ENCODE measurements at regions not wholly inside any gene's neighbourhood (a gene's known extent, or its start where the extent isn't known, plus 50 kb on each side); places are given as distances from the start of the nearest gene placed in this dataset.

DNA sequence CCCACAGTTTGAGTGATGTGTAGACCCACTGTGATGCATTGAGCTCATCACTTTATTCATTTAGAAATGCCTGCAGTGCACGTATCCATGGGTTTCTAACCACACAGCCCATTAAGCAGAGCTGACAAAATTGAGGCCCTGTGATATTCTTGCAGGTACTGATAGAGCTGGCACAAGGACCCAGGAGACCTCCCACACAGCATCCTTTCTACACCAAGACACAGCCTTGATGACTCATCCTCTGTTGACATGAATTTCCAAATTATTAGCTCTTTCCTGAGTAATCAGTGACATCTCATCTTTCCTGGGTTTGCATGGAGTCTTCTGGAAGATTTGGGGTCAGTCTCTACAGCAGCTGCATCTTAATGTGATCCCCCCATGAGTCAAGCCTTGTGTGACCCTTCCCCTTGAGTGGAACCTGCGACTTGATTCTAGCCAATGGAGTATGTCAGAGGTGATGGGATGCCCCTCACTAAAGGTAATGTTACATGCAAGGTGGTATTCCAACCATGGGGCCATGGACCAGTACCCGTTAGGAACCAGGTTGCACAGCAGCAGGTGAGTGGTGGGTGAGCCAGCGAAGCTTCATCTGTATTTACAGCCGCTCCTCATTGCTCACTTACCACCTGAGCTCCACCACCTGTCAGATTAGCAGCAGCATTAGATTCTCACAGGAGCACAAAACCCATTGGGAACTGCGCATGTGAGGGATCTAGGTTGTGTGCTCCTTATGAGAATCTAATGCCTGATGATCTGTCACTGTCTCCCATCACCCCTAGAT, 181.1 kb upstream of the ARL4C start:
- DNase-seq (ENCODE audit: low read depth in 2 of 2), result no peak

DNA sequence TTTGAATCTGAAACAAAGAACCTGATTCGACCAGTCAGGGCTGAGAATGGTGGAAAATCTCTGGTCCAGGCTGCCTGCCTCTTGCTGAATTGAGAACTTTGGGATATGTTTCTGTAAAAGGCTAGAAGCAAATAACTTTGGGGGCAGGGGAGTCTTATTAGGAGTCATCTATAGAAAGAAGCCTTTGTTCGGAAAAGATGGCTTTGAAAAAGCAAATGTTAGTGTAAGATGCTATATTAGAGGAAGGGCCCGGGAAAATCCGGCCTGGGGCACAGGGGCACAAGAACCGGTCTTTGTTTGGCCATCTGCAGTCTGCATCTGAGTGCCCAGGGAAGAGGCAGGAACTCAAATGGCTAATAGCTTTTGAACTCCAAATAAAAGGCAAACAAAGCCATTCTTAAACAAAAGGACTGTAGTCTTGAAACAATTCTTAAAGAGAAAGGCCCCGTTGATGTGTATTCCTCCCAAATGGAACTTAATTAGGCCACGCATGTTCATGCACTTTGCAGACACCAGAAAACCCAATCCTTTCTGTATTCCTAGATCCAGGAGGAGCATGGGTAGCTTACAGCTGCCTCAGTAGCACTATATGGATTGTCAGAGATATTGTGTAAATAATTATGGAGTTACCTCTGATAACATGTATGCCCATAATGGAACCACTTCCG, 180.0 kb upstream of the ARL4C start:
- DNase-seq (ENCODE audit: low read depth in 2 of 2), result no peak

DNA sequence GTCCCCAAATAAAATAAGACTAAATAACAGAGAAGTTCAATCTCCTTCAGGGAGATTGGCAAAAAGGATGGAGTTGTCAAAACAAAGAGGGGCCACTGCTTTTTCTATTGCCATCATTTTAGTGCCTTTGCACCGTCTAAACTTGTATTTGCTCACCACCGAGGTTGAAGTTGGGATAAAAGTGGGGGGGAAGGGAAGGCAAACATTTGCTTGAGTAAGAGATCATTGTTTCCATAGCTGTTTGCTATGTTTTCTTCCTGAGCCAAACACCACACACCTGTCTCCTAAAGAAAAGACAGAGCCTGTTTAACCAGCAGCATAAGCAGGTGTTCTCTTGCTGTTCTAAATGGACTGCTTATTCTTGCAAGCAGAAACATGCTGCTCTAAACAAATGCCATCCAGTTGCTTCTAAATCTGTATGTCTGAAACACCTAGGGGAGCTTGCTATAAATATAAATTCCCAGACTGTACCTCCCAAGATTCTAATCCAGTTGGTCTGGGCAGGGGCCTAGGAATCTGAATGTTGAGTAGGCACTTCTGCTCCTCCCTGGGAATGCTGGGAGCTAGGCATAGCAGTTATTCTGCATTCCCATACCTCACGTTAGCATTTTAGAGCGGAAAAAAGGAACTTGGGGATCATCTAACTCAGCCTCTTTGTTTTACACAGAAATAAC, 179.4 kb upstream of the ARL4C start:
- no peak for DNase-seq (ENCODE audit: low read depth in 2 of 2)

DNA sequence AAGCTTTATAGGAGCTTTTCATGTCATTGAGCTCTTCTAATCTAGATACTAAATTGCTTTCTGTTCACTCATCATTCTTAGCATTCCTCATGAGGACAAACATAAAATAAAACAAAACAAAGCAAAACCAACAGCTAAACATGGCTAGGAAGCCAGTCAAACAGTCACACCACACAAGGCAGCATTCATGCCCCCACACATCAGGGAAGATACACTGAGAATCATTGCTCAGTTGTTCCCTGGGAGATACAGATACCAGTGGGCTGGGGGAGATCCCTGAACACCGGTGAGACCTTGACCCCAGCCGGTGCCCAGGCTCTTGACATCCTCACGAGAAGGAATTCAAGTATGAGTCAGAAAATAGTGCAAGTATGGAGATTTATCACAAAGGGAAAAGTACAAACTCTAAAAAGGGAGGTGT, 177.9 kb upstream of the ARL4C start:
- no peak for DNase-seq (ENCODE audit: low read depth in 2 of 2)

DNA sequence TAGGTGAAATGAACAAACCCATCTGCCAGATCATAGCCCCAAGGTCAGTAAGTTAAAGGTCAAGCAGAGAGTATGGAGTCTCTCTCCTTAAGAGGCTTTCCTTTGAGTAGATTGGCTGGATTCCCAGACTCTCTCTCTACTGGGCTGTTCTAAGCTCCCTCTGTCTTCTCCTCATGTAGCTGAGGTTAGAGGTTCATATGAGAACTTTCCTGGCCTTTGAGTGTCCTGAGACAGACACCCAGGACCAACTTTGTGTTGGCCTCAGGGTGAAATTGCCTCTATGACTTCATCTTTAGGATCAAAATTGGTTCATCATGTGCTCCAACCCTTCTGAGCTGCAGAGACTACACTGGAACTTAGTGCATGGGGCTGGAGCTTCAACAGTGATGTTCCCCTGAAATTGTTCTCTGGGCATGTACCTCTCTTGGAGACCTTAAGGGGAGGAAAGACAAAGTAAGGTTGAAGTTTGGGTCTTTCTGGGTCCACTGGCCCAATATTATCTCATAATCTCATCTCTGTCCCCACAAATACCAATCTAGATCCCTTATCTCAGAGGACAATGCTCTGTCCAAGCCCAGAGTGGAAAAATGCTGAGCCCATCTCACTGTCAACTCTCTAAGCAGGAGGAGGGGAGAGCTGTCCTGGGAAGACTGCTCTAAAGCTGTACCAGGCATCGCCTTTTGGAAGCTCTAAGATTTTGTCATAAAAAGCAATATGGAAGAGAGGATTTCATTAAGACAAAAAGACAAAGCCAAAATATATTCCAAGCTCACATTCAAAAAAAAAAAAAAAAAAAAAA, 177.3 kb upstream of the ARL4C start:
- no peak for DNase-seq (ENCODE audit: low read depth in 2 of 2)

DNA sequence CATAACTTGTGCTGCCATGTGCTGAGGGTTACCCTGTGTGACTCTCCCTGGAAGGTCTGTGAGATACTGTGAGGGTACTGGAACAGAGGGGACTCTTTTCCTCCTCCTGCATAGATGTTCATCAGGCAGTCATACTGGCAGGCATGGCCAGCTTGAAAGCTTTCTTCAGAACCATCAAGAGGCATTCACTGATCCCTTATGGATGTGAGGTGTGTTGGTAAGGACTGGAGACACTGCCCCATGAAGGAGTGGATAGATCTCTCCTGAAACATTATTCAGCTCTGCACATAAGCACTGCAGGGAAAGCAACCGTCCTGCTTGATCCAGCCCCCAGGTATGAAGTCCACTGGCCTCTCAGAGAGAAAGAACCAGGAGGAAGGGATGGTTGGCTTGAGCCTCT, 176.6 kb upstream of the ARL4C start:
- DNase-seq (ENCODE audit: low read depth in 2 of 2), result no peak

DNA sequence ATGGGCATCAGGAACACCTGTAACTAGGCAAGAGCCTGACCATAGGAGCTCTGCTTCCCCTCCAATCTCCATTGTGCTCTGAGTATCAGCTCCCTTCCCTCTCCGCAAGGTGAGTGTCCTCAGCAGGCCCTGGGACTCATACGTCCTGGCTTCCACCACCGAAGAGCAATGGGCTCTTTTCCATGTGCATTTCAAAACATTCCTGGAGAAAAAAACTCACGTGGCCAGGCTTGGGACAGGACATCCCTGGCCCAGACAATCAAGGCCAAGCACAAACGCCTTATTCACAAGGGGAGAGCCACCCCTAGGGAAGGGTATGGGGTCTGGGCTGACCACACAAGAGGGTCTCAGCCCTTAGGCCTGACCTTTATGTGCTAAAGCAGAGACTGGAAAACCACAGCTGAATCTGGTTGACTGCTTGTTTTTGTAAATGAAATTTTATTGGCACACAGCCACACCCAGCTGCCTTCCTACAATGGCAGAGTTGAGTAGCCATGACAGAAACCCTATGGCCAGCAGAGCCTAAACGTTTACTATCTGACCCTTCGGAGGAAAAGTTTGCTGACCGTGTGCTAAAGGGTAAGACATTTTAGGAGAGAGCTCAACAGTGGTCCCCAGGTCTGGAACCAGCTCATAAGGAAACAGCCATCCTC, 175.7 kb upstream of the ARL4C start:
- DNase-seq (ENCODE audit: low read depth in 2 of 2), result no peak

DNA sequence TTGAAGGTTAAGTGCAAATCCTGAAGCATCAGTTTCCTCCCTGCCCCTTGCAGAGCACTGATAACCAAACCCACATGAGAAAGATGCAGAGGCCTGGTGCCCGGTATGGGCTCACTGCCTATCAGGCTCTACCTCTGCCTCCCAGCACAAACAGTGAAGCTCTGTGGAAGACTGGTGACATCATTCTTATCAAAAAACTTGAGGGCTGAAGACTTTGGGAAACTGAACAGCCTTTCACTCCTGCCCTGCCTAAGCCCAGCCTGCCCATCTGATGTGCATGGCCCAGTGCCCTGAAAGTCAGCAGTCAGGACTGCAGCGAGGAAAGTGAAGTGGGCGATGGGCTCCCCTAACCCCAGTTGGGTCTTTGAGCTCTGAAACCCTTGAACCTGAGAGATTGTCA, 174.8 kb upstream of the ARL4C start:
- no peak for DNase-seq (ENCODE audit: low read depth in 2 of 2)

DNA sequence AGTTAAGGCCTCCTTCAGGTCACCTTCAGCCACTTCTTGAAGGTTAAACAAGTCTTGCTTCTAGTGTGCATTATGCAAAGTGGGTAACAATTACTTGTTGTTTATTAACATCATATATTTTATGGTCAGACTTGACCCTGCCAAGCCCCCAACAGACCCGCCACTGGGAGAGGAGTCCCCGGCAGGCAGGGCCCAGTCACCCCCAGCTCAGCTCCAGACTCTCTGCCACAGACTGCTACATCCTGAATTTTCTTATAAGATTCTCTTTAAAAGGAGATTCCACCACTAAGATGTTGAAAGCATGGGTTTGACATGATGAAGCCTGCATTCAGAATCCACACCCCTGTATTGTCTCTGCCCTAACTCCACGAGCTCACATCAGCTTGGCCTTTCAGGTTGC, 174.3 kb upstream of the ARL4C start:
- no peak for DNase-seq (ENCODE audit: low read depth in 2 of 2)

DNA sequence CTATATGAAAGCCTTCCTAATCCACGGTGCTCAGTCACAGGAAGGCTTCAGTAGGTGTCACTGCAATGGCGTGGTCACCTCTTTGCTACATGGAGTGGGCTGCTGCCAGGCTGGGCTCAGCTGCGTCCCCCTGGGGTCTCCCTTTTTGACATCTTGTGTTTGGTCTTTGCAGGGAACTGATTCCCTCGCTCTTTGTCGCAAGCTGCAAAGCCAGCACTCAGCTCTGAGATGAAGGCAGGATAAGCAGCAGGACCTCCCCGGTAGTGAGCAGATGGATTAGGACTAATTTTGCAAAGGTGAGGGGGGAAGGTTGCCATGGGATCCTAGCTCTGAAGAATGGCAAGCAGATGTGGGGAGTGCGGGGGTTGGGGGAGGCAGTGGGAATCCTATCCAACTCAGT, 173.9 kb upstream of the ARL4C start:
- no peak for DNase-seq (ENCODE audit: low read depth in 2 of 2)

DNA sequence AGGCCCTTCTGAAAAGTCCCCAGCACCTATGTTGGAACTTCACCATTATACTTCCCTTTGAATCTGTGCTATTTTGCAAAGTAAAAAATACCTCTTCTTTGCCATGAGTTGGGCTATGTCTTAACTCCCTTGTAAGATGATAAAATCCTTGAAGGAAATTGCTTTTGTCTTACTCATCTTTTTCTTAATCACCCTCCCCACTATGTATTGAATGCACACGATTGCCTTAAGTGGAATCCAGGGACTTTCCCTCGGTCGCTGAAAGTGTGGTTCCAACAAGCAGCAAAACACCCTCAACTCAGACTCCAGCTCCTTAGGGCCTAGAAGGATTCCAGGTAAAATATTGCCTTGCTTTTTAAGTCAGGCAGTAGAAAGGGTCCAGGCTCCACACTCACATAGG, 173.2 kb upstream of the ARL4C start:
- DNase-seq (ENCODE audit: low read depth in 2 of 2), result no peak

DNA sequence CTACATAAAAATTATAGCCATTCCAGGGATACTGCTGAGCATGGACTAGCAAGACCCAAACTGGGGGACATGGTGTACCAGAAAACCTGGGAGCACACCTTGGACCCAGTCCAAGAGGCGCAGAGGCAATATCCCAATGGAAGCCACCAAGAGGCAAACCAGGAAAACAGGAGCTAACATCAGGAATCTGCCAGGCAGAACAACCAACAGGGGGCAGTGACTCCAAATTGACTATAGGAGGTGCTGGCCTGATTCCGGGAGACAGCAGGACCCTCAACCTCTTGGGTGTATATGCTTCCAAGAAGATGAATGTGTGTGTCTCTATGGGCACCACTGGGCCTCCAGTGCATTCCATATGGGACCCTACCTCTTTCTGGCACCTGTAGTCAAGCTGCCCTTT, 172.7 kb upstream of the ARL4C start:
- DNase-seq (ENCODE audit: low read depth in 2 of 2), result no peak

DNA sequence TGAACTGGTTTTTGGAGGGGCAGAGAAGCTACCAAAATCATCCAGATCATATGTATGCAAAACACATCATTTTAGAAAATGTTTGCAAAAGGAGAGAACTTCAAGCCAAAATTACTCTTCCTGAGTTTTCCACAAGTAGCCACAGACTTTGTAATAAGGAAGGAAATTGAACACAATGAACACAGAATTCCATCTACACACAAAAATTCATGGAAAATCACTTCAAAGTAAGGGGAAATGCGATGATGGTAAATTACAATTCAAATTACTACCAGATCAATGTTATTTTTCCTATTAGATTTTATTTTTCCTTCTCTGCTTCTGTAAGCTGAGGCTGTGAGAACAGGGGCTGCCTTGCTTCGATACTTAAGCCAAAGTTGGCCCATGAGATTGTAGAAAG, 172.1 kb upstream of the ARL4C start:
- no peak for DNase-seq (ENCODE audit: low read depth in 2 of 2)

DNA sequence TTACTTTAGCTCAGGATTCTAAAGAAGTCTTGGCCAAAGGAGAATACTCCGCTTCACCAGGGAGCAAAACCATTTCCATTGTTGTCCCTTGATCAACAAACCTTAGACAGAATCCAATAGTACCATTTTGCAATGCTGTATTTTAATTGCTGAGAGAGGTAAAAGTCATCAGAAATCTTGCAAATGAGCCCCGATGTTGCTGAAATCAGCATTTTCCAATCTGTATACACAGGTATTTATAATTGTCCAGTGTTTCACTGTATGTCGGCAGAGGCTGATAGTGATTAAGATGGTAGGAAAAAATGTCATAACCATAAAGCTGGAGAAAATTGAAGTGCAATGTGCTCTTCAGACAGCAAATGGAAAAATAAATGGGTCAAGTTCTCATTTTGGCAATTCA, 170.0 kb upstream of the ARL4C start:
- no peak for DNase-seq (ENCODE audit: low read depth in 2 of 2)

DNA sequence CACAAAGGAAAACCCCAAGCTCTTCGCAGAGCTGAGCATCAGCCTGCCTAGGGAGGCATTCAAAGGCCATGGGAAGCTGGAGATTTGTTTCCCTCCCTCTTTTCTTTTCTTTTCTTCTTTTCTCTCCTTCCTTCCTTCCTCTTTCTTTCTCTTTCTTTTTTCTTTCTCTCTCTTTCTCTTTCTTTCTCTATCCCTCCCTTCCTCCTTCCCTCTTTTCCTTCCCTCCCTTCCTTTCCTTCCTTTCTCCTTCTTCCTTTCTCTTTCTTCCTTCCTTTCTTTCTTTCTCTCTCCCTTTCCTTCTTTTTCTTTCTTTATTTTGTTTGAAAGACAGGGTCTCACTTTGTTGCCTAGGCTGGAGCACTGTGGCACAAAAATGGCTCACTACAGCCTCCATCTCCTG, 168.4 kb upstream of the ARL4C start:
- no peak for DNase-seq (ENCODE audit: low read depth in 2 of 2)

DNA sequence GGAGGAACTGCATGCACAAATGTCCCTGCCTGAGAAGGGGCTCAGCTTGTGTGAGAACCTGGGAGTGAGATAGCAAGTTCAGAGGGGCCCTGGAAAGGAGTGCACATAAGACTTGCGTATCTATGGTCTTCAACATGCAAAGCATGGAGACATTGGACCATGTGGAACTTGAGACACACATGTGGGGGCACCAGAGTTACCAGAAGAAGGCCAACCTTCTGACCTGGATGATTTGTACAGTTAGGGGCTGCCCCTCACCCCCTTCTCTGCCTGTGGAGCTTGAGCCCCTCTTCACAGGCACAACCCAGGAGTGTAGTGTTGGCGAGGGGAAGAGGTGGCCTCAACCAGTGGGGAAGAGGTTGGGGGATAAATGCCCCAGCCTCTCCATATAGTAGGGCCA, 165.0 kb upstream of the ARL4C start:
- DNase-seq (ENCODE audit: low read depth in 2 of 2), result no peak

DNA sequence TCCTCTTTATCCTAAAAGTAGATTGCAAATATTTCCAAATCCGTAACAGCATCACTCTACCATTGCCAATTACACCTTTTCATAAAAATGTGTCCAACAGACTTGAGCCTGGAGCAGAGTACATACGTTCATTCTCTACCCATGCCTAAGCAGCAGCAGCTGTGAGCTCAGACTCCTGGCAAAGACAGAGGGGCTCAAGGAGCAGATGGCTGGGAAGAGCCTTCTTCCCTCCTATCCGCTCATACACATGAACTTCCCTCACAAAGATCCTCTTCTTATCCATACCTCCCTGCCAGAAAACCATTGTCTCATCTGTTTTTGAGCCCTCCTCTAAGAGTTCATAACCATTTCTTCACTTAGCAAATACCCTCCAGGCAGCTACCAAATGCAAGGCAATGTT, 164.3 kb upstream of the ARL4C start:
- DNase-seq (ENCODE audit: low read depth in 2 of 2), result no peak

DNA sequence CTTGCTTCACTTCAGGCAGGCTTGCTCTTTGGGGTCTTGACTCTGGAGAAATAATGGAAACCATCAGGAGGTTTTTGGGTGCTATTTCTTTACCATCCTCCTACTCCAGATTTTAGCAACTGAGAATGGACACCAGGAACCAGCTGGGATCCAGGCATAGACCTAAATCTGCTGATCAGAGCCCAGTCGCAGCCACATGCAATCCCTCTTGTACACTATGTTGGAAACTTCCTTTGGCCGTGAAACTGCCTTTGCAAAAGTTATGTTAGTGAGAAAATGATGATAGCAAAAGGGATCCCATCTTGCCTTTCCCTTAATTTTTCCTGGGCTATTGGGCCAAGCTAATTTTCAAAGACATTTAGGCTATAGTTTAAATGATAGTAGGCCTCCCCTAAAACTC, 158.8 kb upstream of the ARL4C start:
- DNase-seq (ENCODE audit: low read depth in 2 of 2), result no peak

DNA sequence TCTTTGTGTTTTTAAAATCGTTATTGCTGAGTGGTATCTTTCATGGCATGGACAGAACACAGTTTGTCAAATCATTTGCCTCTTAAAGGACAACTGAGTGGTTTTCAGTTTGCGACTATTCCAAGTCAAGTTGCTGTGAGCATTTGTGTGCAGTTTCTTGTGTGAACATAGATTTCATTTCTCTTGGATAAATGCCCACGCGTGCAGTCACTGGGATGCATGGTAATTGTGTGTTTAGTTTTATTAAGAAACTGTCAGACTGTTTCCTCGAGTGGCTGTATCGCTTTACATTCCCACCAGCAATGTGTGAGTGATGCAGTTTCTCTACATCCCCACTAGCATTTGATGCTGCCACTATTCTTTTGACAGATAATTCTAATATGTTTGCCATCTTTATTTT, 154.0 kb upstream of the ARL4C start:
- DNase-seq (ENCODE audit: low read depth in 2 of 2), result no peak

DNA sequence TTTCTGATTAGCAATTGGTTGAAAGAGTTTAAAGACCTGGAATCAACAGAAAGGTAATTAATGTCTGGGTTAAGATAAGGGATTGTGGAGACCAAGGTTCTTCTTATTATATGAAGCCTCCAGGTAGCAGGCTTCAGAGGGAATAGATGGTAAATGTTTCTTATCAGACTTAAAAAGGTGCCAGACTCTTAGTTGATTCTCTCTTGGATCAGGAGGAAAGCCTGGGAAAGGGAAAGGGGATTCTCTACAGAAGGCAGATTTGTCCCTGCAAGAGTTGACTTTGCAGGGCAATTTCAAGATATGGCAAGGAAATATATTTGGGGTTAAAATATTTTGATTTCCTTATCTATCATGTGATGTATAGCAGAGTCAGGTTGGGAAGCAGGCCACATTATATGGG, 153.1 kb upstream of the ARL4C start:
- no peak for DNase-seq (ENCODE audit: low read depth in 2 of 2)

DNA sequence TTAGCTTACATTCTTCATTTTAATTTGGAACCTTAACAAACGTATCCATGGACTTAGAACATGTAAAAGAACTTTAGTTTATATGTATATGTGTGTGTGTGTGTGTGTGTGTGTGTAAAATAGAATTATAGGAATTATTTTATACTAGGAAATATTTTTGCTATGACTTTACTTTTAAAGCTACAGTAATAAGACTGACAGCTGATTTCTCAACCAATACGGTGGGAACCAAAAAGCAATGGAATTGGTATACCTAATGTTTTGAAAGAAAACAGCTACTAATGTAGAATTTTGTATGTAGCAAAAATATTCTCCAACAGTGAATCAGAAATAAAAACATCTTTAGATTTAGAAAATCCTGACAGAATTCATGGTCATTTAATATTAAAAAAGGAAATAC, 146.5 kb upstream of the ARL4C start:
- no peak for DNase-seq (ENCODE audit: low read depth in 2 of 2)

DNA sequence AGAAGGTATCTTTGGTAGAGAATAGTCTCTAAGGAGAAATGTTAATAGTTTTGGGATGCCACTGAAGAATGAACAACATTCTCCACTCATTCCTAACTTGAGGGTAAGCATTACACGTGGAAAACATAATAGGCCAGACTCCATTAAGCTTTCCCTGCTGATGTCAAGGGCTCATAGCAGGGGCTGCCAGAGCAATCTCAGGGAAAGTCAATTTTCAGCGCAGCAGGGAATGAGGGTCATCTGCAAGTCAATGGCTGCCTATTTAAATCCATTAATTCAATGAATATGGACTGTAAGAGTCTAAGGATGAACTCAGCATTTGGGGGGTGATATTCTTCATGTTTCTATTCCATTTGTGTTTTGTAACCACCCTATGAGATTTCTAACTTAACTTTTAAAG, 144.2 kb upstream of the ARL4C start:
- no peak for DNase-seq (ENCODE audit: low read depth in 2 of 2)
